ENCODE measurements at regions not wholly inside any gene's neighbourhood (a gene's known extent, or its start where the extent isn't known, plus 50 kb on each side); places are given as distances from the start of the nearest gene placed in this dataset.

DNA sequence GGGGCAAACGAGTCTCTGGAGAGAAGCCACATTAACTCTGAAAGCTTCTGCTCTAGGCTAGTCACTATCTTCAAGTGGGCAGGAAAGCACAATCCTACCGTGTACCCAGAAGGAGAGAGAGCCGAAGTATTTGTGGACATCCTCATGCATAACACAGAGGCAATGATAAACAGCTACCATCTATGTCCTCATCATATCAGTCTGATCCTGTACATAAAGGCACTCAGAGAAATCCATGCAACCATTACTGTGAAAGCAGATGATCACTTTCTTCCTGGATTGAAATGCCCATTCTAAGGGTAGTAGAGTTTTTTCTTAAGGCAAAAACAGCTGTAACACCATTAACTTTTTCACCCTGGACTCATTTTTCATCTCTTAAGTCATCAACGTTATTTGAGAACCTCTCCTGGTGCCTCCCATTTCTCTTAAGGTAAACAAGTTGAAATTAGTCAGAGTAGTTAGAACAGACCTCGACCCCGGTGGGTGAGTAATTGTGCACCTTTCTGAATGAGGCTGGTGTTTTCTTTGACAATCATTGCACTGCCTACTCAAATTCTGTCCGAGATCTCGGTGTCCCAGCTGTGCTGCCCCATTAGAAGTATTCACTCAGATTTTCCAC is 327.4 kb downstream of the SHQ1 start:
- TF ChIP-seq, protein P1, sequence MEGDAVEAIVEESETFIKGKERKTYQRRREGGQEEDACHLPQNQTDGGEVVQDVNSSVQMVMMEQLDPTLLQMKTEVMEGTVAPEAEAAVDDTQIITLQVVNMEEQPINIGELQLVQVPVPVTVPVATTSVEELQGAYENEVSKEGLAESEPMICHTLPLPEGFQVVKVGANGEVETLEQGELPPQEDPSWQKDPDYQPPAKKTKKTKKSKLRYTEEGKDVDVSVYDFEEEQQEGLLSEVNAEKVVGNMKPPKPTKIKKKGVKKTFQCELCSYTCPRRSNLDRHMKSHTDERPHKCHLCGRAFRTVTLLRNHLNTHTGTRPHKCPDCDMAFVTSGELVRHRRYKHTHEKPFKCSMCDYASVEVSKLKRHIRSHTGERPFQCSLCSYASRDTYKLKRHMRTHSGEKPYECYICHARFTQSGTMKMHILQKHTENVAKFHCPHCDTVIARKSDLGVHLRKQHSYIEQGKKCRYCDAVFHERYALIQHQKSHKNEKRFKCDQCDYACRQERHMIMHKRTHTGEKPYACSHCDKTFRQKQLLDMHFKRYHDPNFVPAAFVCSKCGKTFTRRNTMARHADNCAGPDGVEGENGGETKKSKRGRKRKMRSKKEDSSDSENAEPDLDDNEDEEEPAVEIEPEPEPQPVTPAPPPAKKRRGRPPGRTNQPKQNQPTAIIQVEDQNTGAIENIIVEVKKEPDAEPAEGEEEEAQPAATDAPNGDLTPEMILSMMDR (IDR thresholded peaks at IDR 0.05; ENCODE audit: poor library complexity): no peak
- TF ChIP-seq EZH2 (IDR thresholded peaks at IDR 0.05; ENCODE audit: borderline replicate concordance) (no peak), EZH2phosphoT487 (IDR thresholded peaks at IDR 0.05; ENCODE audit: low read depth, severe bottlenecking, unreplicated experiment) (no peak)

Measured in hepatocyte (in vitro differentiated cells).